HepG2 (cell line): ENCODE measurements at regions not wholly inside any gene's neighbourhood (a gene's known extent, or its start where the extent isn't known, plus 50 kb on each side); places are given as distances from the start of the nearest gene placed in this dataset.

Experiments
- ATAC-seq: fragments of 200-7000 bp; cut with Tn5 transposase; 3 replicates; pipeline ENCODE4 v1.9.1; 2020; ENCODE audit warnings: mild to moderate bottlenecking, moderate library complexity
- BruUV-seq: library from RNA; stranded (reverse); fragments of 400-500 nt; replicated peaks from 2 replicates; lab custom pipeline; 2021; lab: Mats Ljungman, UMichigan
- CTCF ChIA-PET: fragments of 300-600 bp; formaldehyde crosslinking; extraction: SDS; loops from one replicate; lab custom pipeline; 2021; ENCODE audit warnings: low total read pairs, inconsistent platforms, low intra/inter-chr PET ratio; lab: Yijun Ruan, JAX
- POLR2A ChIA-PET: fragments of 350-600 bp; sonication (Branson Sonifier 250); formaldehyde crosslinking; loops from one replicate; lab custom pipeline; 2020; ENCODE audit warnings: antibody characterized with exemption, inconsistent platforms; lab: Yijun Ruan, JAX
- DNase-seq: peaks from one replicate; pipeline ENCODE4 v3.0.0-alpha.2; 2015; ENCODE audit warnings: low spot score
- FAIRE-seq: peaks from 3 replicates; lab custom pipeline; 2011; peaks lifted over from hg19 to GRCh38; lab: Jason Lieb, UNC
- H2AFZ ChIP-seq: one replicate; pipeline ENCODE4 v1.6.1; 2011; ENCODE audit warnings: low read length, inconsistent platforms
- H3K27ac ChIP-seq: fragments of 300-600 bp; 3 replicates; pipeline ENCODE4 v1.8.0; 2011; ENCODE audit warnings: mixed run types, mild to moderate bottlenecking, mixed read lengths, low read length, inconsistent platforms; ENCODE audit not compliant: insufficient read depth; ENCODE audit errors: extremely low read length
- H3K27me3 ChIP-seq, 2 experiments: fragments of 200-600 bp in 1 of 2; 2 replicates in 1 of 2; 3 replicates in 1 of 2; pipeline versions ENCODE4 v1.6.0 to v1.8.0; 2011; ENCODE audit warnings: low read length in 2 of 2, mild to moderate bottlenecking in 2 of 2, moderate library complexity in 2 of 2, inconsistent platforms in 1 of 2; ENCODE audit not compliant: insufficient read depth in 2 of 2, control insufficient read depth in 1 of 2
- H3K36me3 ChIP-seq, 2 experiments: fragments of 200-600 bp in 1 of 2; replicated peaks in 1 of 2; 2 replicates in 1 of 2; 3 replicates in 1 of 2; pipeline versions ENCODE4 v1.5.1 to v1.8.0; 2011; ENCODE audit warnings: low read length in 2 of 2, inconsistent platforms in 1 of 2; ENCODE audit not compliant: insufficient read depth in 2 of 2, control insufficient read depth in 1 of 2
- H3K4me1 ChIP-seq: 2 replicates; pipeline ENCODE4 v1.5.1; 2012; ENCODE audit warnings: low read length, inconsistent platforms; ENCODE audit not compliant: insufficient read depth
- H3K4me2 ChIP-seq: 2 replicates; pipeline ENCODE4 v1.6.0; 2011; ENCODE audit warnings: low read depth, low read length, inconsistent platforms
- H3K4me3 ChIP-seq, 3 experiments: fragments of 200-600 bp in 1 of 3; sonication (generic), shearing (Covaris generic) in 1 of 3; replicated peaks in 1 of 3; 2 replicates each; pipeline ENCODE4 v1.5.1; 2011 to 2016; ENCODE audit warnings: low read length in 3 of 3, inconsistent platforms in 2 of 3, low read depth in 2 of 3, mild to moderate bottlenecking in 2 of 3, control low read depth in 1 of 3, mixed read lengths in 1 of 3; ENCODE audit not compliant: insufficient read depth in 1 of 3
- H3K79me2 ChIP-seq: one replicate; pipeline ENCODE4 v1.6.1; 2011; ENCODE audit warnings: low read length, inconsistent platforms; ENCODE audit not compliant: insufficient read depth
- H3K9ac ChIP-seq: 2 replicates; pipeline ENCODE4 v1.6.0; 2011; ENCODE audit warnings: mild to moderate bottlenecking, low read depth, low read length, inconsistent platforms; ENCODE audit not compliant: insufficient read depth
- H3K9me3 ChIP-seq: 2 replicates; pipeline ENCODE4 v1.5.1; 2012; ENCODE audit warnings: mild to moderate bottlenecking, low read length
- H4K20me1 ChIP-seq: 2 replicates; pipeline ENCODE4 v1.6.0; 2011; ENCODE audit warnings: inconsistent platforms, mild to moderate bottlenecking, low read length, moderate library complexity; ENCODE audit not compliant: insufficient read depth
- AGO2 ChIP-seq: fragments of 200-400 bp; formaldehyde crosslinking; optimal IDR thresholded peaks from 2 replicates; pipeline ENCODE3; 2017; ENCODE audit warnings: mild to moderate bottlenecking, low read depth, low read length, moderate library complexity
- CEBPB ChIP-seq: IDR thresholded peaks from 2 replicates; pipeline ENCODE4 v1.6.1; 2011; ENCODE audit warnings: low read depth, low read length, improper control_type of control experiment, borderline replicate concordance
- CEBPZ ChIP-seq: IDR thresholded peaks from 2 replicates; pipeline ENCODE4 v1.6.1; 2012; ENCODE audit warnings: low read length, improper control_type of control experiment
- FOXK1 ChIP-seq: sonication (generic); formaldehyde crosslinking; IDR thresholded peaks from 2 replicates; pipeline ENCODE4 v1.4.0; 2020; ENCODE audit warnings: low read depth, missing genetic modification reagents, borderline replicate concordance
- GZF1 ChIP-seq: sonication (generic); formaldehyde crosslinking; IDR thresholded peaks from 2 replicates; pipeline ENCODE4 v1.5.1; 2020; ENCODE audit warnings: mild to moderate bottlenecking, missing genetic modification reagents
- KAT2B ChIP-seq: fragments of 150-350 bp; IDR thresholded peaks from 2 replicates; pipeline ENCODE4 v1.6.1; 2014; ENCODE audit warnings: low read depth, low read length, borderline replicate concordance
- KAT7 ChIP-seq: IDR thresholded peaks from 2 replicates; pipeline ENCODE4 v1.6.1; 2018; ENCODE audit warnings: borderline replicate concordance, missing compliant biosample characterization
- NFRKB ChIP-seq: fragments of 450-650 bp; IDR thresholded peaks from 2 replicates; pipeline ENCODE4 v1.6.1; 2017
- POLR2AphosphoS5 ChIP-seq: IDR thresholded peaks from 2 replicates; pipeline ENCODE4 v1.6.1; 2012; ENCODE audit warnings: low read depth, low read length
- POLR2G ChIP-seq: fragments of 200-400 bp; formaldehyde crosslinking; IDR thresholded peaks from 2 replicates; pipeline ENCODE4 v1.6.1; 2018; ENCODE audit warnings: mild to moderate bottlenecking, low read depth, low read length, moderate library complexity
- RXRA ChIP-seq: sonication (generic); formaldehyde crosslinking; IDR thresholded peaks from 2 replicates; pipeline ENCODE4 v1.5.1; 2020; ENCODE audit warnings: missing genetic modification reagents
- THAP11 ChIP-seq: IDR thresholded peaks from 2 replicates; pipeline ENCODE4 v1.6.1; 2016; ENCODE audit warnings: missing biosample characterization, missing genetic modification reagents
- THAP8 ChIP-seq: sonication (generic); formaldehyde crosslinking; IDR thresholded peaks from 2 replicates; pipeline ENCODE4 v1.5.1; 2020; ENCODE audit warnings: missing genetic modification reagents, mild to moderate bottlenecking, borderline replicate concordance
- TOE1 ChIP-seq: sonication (generic); formaldehyde crosslinking; IDR thresholded peaks from 2 replicates; pipeline ENCODE4 v1.4.0; 2020; ENCODE audit warnings: mild to moderate bottlenecking, missing genetic modification reagents
- YEATS4 ChIP-seq: sonication (generic); formaldehyde crosslinking; IDR thresholded peaks from 2 replicates; pipeline ENCODE4 v1.4.0; 2020; ENCODE audit warnings: missing genetic modification reagents, borderline replicate concordance
- ZFAT ChIP-seq: sonication (generic); formaldehyde crosslinking; conservative IDR thresholded peaks from 2 replicates; pipeline ENCODE4 v1.8.1; 2023; ENCODE audit warnings: missing genetic modification reagents, inconsistent platforms
- ZFP62 ChIP-seq: sonication (generic); formaldehyde crosslinking; IDR thresholded peaks from 2 replicates; pipeline ENCODE4 v1.4.0; 2020; ENCODE audit warnings: missing genetic modification reagents
- ZNF136 ChIP-seq: sonication (generic); formaldehyde crosslinking; IDR thresholded peaks from 2 replicates; pipeline ENCODE4 v1.8.1; 2022; ENCODE audit warnings: low read depth, mild to moderate bottlenecking, moderate library complexity, missing genetic modification reagents
- ZNF143 ChIP-seq: sonication (generic); formaldehyde crosslinking; IDR thresholded peaks from 2 replicates; pipeline ENCODE4 v1.4.0; 2020; ENCODE audit warnings: missing genetic modification reagents
- ZNF224 ChIP-seq: sonication (generic); formaldehyde crosslinking; IDR thresholded peaks from 2 replicates; pipeline ENCODE4 v1.5.0; 2020; ENCODE audit warnings: mild to moderate bottlenecking, missing genetic modification reagents
- ZNF260 ChIP-seq: sonication (generic); formaldehyde crosslinking; IDR thresholded peaks from 2 replicates; pipeline ENCODE4 v1.4.0; 2020; ENCODE audit warnings: missing genetic modification reagents, low read depth, mild to moderate bottlenecking, borderline replicate concordance
- ZNF678 ChIP-seq: sonication (generic); formaldehyde crosslinking; IDR thresholded peaks from 2 replicates; pipeline ENCODE4 v1.4.0; 2020; ENCODE audit warnings: mild to moderate bottlenecking, missing genetic modification reagents
- ZNF720 ChIP-seq: sonication (generic); formaldehyde crosslinking; IDR thresholded peaks from 2 replicates; pipeline ENCODE4 v1.4.0; 2020; ENCODE audit warnings: missing genetic modification reagents
- ZNF850 ChIP-seq: sonication (generic); formaldehyde crosslinking; conservative IDR thresholded peaks from 2 replicates; pipeline ENCODE4 v1.9.0; 2021; ENCODE audit warnings: mild to moderate bottlenecking, missing genetic modification reagents
- WGBS: methylation state at CpG from one replicate; pipeline ENCODE4 v1.1.6; 2017; ENCODE audit warnings: low lambda C conversion rate; 5-methylcytosine and 5-hydroxymethylcytosine counted together
- in situ Hi-C: cut with HindIII; loops from 2 replicates; pipeline ENCODE4 v1.10.0; 2017; ENCODE audit warnings: low pct_unique_long_range_greater_than_20kb; ENCODE audit not compliant: extremely low pct_ligation_motif_present
- intact Hi-C: fragments of 100-400 bp; cut with micrococcal nuclease; formaldehyde crosslinking; loops from one replicate; pipeline ENCODE4 v1.10.0; 2022; ENCODE audit not compliant: unreplicated experiment

DNA sequence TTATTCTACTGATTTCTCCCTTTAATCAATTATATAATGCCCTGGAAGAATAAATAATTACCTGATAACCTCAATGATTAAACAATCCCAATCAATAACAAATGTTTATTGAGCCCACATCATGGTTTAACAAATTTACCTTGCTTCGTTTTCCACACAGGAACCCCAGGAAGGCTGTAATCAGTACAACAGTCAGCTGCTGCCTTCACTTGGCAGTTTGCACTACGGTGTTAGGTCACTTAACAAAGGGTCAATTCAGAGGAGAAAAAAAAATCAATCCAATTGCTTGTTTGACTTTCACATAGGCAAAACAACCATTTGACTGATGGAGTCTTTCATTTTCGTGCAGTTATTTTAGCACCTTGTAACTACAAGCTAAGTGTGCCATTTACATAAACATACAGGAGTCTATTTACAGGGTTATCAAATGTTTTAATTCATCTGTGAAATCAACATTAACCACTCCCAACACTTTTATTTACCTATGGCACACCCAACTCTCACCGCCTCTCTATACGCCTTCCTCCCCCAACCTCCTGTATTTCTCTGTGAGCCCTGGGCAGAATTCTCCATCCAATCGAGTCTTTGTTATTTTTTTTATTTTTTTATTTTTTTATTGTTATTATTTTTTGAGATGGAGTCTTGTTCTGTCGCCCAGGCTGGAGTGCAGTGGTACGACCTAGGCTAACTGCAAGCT is 140.4 kb upstream of the TAB2 start:
- Histone ChIP-seq H3K27me3 (peaks cover 0 to 55% of the 10 kb centered on the region in 2 experiments; a peak in 3 of 5 replicates), H3K4me3 (no peak overlapping the region), H2AFZ (no peak overlapping the region), H3K9me3 (peaks cover 4% of the 10 kb centered on the region; the same call in 1 of the 2 replicates), H3K4me1 (peaks cover 12% of the 10 kb centered on the region), H3K9ac (no peak overlapping the region), H3K79me2 (no peaks in the 10 kb centered on the region), H3K27ac (no peak overlapping the region), H3K36me3 (no peaks in the 10 kb centered on the region), H4K20me1 (no peaks in the 10 kb centered on the region), H3K4me2 (peak overlapping the region; percentile 47)
- ChIA-PET CTCF (no interaction called here), POLR2A (no interaction called here)
- BruUV-seq, result no TSS peak
- FAIRE-seq (peak; percentile 93), ATAC-seq (peak; percentile 98), DNase-seq (peak; percentile 84)
- intact Hi-C loops (loop anchor here (1.0 kb wide), 1 partner anchor 148 kb away; no protein-coding TSS in a partner anchor), in situ Hi-C loops (no loop called here)
- 30% methylated on average over 8 of the region's 8 CpGs for WGBS
- TF ChIP-seq POLR2AphosphoS5 (no peak), ZFP62 (no peak), ZNF143 (no peak), FOXK1 (CRISPR knock-in tag) (peak; percentile 68; the same call in 1 of the 2 replicates), YEATS4 (no peak), NFRKB (no peak), THAP11 (CRISPR knock-in tag) (no peak), ZNF720 (no peak), KAT2B (peak; percentile 62; the same call in 1 of the 2 replicates), AGO2 (no peak), TOE1 (no peak), THAP8 (CRISPR knock-in tag) (no peak), ZNF224 (CRISPR knock-in tag) (no peak), POLR2G (no peak), GZF1 (CRISPR knock-in tag) (no peak), CEBPB (no peak), RXRA (CRISPR knock-in tag) (peak; percentile 62; the same call in 1 of the 2 replicates), ZNF850 (no peak), CEBPZ (no peak), ZNF678 (CRISPR knock-in tag) (no peak), ZFAT (CRISPR knock-in tag) (no peak), ZNF136 (no peak), KAT7 (CRISPR knock-in tag) (no peak), ZNF260 (no peak)
